H9 (cell line): ENCODE measurements at regions not wholly inside any gene's neighbourhood (a gene's known extent, or its start where the extent isn't known, plus 50 kb on each side); places are given as distances from the start of the nearest gene placed in this dataset.

Experiments used
- DNase-seq: peaks from one replicate; pipeline ENCODE4 v3.0.0-alpha.2; 2017
- H2AFZ ChIP-seq: one replicate; pipeline ENCODE4 v1.6.1; 2013; ENCODE audit warnings: mild to moderate bottlenecking, low read length, control low read depth, moderate library complexity
- H2AK5ac ChIP-seq: 2 replicates; pipeline ENCODE4 v1.6.1; 2013; ENCODE audit warnings: low read length, control low read depth, mixed read lengths; ENCODE audit not compliant: insufficient read length
- H2BK120ac ChIP-seq: one replicate; pipeline ENCODE4 v1.6.1; 2013; ENCODE audit warnings: low read depth, mild to moderate bottlenecking, low read length, control low read depth, inconsistent platforms; ENCODE audit not compliant: poor library complexity, severe bottlenecking
- H2BK12ac ChIP-seq: 2 replicates; pipeline ENCODE4 v1.6.1; 2013; ENCODE audit warnings: low read length, control low read depth, mixed read lengths, low read depth; ENCODE audit not compliant: insufficient read length
- H2BK15ac ChIP-seq: 2 replicates; pipeline ENCODE4 v1.6.1; 2013; ENCODE audit warnings: low read depth, low read length, control low read depth
- H2BK20ac ChIP-seq: one replicate; pipeline ENCODE4 v1.6.1; 2013; ENCODE audit warnings: low read depth, mild to moderate bottlenecking, low read length, control low read depth, inconsistent platforms; ENCODE audit not compliant: poor library complexity, severe bottlenecking
- H2BK5ac ChIP-seq: 2 replicates; pipeline ENCODE4 v1.6.1; 2013; ENCODE audit warnings: low read length, control low read depth, mixed read lengths; ENCODE audit not compliant: insufficient read length
- H3K14ac ChIP-seq: 2 replicates; pipeline ENCODE4 v1.6.1; 2013; ENCODE audit warnings: low read length, control low read depth; ENCODE audit not compliant: insufficient read depth
- H3K18ac ChIP-seq: 2 replicates; pipeline ENCODE4 v1.6.1; 2013; ENCODE audit warnings: low read depth, mild to moderate bottlenecking, mixed read lengths, low read length, control low read depth; ENCODE audit not compliant: insufficient read length
- H3K23ac ChIP-seq: 2 replicates; pipeline ENCODE4 v1.6.1; 2013; ENCODE audit warnings: low read length, control low read depth, mixed read lengths, low read depth; ENCODE audit not compliant: insufficient read length
- H3K23me2 ChIP-seq: 2 replicates; pipeline ENCODE4 v1.6.1; 2013; ENCODE audit warnings: low read depth, mild to moderate bottlenecking, mixed read lengths, low read length, control low read depth; ENCODE audit not compliant: insufficient read length, poor library complexity, severe bottlenecking
- H3K27ac ChIP-seq: 2 replicates; pipeline ENCODE4 v1.5.1; 2013; ENCODE audit warnings: low read length, control low read depth, mixed read lengths, low read depth; ENCODE audit not compliant: insufficient read length
- H3K27me3 ChIP-seq: 2 replicates; pipeline ENCODE4 v1.6.1; 2013; ENCODE audit warnings: low read length, control low read depth, inconsistent platforms; ENCODE audit not compliant: insufficient read depth
- H3K4ac ChIP-seq: 2 replicates; pipeline ENCODE4 v1.6.1; 2013; ENCODE audit warnings: low read depth, mild to moderate bottlenecking, control low read depth, inconsistent platforms, low read length, moderate library complexity
- H3K4me1 ChIP-seq: 2 replicates; pipeline ENCODE4 v1.6.1; 2013; ENCODE audit warnings: low read length, control low read depth, inconsistent platforms; ENCODE audit not compliant: insufficient read depth
- H3K4me2 ChIP-seq: 2 replicates; pipeline ENCODE4 v1.6.1; 2013; ENCODE audit warnings: low read length, control low read depth, mixed read lengths; ENCODE audit not compliant: insufficient read length, insufficient read depth
- H3K56ac ChIP-seq: 2 replicates; pipeline ENCODE4 v1.6.1; 2013; ENCODE audit warnings: low read depth, mild to moderate bottlenecking, mixed read lengths, low read length, control low read depth; ENCODE audit not compliant: insufficient read length
- H3K79me1 ChIP-seq: 2 replicates; pipeline ENCODE4 v1.6.1; 2013; ENCODE audit warnings: low read depth, mild to moderate bottlenecking, moderate library complexity, low read length, control low read depth, inconsistent platforms; ENCODE audit not compliant: insufficient read depth, poor library complexity, severe bottlenecking
- H3K79me2 ChIP-seq: 2 replicates; pipeline ENCODE4 v1.6.1; 2013; ENCODE audit warnings: low read length, control low read depth, inconsistent platforms; ENCODE audit not compliant: insufficient read depth
- H3K9ac ChIP-seq: 2 replicates; pipeline ENCODE4 v1.6.1; 2013; ENCODE audit warnings: low read length, control low read depth, mixed read lengths; ENCODE audit not compliant: insufficient read length; ENCODE audit errors: extremely low read depth
- H3K9me3 ChIP-seq: one replicate; pipeline ENCODE4 v1.6.1; 2013; ENCODE audit warnings: low read depth, low read length, inconsistent platforms; ENCODE audit not compliant: control insufficient read depth
- H3T11ph ChIP-seq: one replicate; pipeline ENCODE4 v1.6.1; 2013; ENCODE audit warnings: mild to moderate bottlenecking, low read length, control low read depth, inconsistent platforms
- H4K20me1 ChIP-seq: one replicate; pipeline ENCODE4 v1.6.1; 2013; ENCODE audit not compliant: control insufficient read depth, insufficient read length, insufficient read depth
- H4K5ac ChIP-seq: 2 replicates; pipeline ENCODE4 v1.6.1; 2013; ENCODE audit warnings: low read depth, mild to moderate bottlenecking, mixed read lengths, low read length, control low read depth; ENCODE audit not compliant: insufficient read length
- H4K8ac ChIP-seq: replicated peaks from 2 replicates; pipeline ENCODE4 v1.6.1; 2013; ENCODE audit warnings: low read length, control low read depth, mixed read lengths, low read depth; ENCODE audit not compliant: insufficient read length
- H4K91ac ChIP-seq: 2 replicates; pipeline ENCODE4 v1.6.1; 2013; ENCODE audit warnings: low read depth, mild to moderate bottlenecking, moderate library complexity, mixed read lengths, low read length, control low read depth; ENCODE audit not compliant: insufficient read length
- H3K27ac Mint-ChIP-seq, 3 experiments: 2 replicates in 2 of 3; 3 replicates in 1 of 3; pipeline ENCODE4 v1.8.0; 2020 to 2021; ENCODE audit warnings: mixed read lengths in 3 of 3, mild to moderate bottlenecking in 1 of 3, moderate library complexity in 1 of 3
- H3K27me3 Mint-ChIP-seq: 2 replicates; pipeline ENCODE4 v1.8.0; 2021; ENCODE audit warnings: low read depth, mild to moderate bottlenecking, moderate library complexity, mixed read lengths
- H3K36me3 Mint-ChIP-seq, 3 experiments: 2 replicates in 2 of 3; 3 replicates in 1 of 3; pipeline ENCODE4 v1.8.0; 2020 to 2021; ENCODE audit warnings: low read depth in 3 of 3, mixed read lengths in 3 of 3; ENCODE audit not compliant: insufficient read depth in 1 of 3
- H3K4me1 Mint-ChIP-seq, 2 experiments: 2 replicates each; pipeline ENCODE4 v1.8.0; 2020; ENCODE audit warnings: mixed read lengths in 2 of 2
- H3K4me3 Mint-ChIP-seq, 2 experiments: 2 replicates in 1 of 2; 3 replicates in 1 of 2; pipeline ENCODE4 v1.8.0; 2020 to 2021; ENCODE audit warnings: mild to moderate bottlenecking in 2 of 2, mixed read lengths in 2 of 2, moderate library complexity in 1 of 2
- H3K9me3 Mint-ChIP-seq, 2 experiments: 2 replicates in 1 of 2; 3 replicates in 1 of 2; pipeline ENCODE4 v1.8.0; 2020; ENCODE audit warnings: mild to moderate bottlenecking in 2 of 2, mixed read lengths in 2 of 2, moderate library complexity in 1 of 2
- WGBS: extraction: QIAGEN DNeasy Blood & Tissue Kit; methylation state at CpG from one replicate; pipeline ENCODE4 v1.1.7; 2013; ENCODE audit warnings: missing lambda C conversion rate, low lambda C conversion rate, mixed read lengths; ENCODE audit not compliant: insufficient read length; ENCODE audit errors: extremely low coverage; 5-methylcytosine and 5-hydroxymethylcytosine counted together
- TF ChIP-seq, protein P1 (sequence below): fragments of 200-600 bp; sonication (generic); conservative IDR thresholded peaks from 3 replicates; pipeline ENCODE4 v1.8.0; 2021; ENCODE audit warnings: antibody characterized with exemption, mild to moderate bottlenecking

DNA sequence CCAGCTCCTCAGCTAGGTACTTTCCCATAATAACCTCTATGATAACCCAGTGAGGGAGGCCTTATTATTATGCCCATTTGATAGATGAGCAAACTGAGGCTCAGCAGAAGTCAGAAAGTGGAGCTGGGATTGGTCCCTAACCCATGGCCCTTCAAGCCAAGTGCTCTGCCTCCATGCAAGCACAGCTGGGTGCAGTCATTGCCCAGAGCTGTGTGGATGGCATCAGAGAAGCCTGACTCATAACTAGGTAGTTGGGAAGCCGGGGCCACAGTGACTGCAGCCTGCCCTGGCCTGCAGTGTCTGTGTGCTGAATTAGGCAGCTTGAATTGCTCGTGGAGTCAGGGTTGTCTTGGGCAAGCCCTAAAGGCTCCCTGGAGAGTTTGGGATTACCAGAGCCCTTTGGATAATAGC lies 89.9 kb upstream of the SLC2A1 start:
- Histone ChIP-seq H2AK5ac (no peak overlapping the region), H2BK120ac (no peak overlapping the region), H2BK5ac (no peak overlapping the region), H2BK12ac (no peak overlapping the region), H3K27me3 (no peaks in the 10 kb centered on the region), H2BK20ac (no peak overlapping the region), H3K56ac (no peak overlapping the region), H3K27ac (no peak overlapping the region), H3K23me2 (no peaks in the 10 kb centered on the region), H3K14ac (no peak overlapping the region), H3T11ph (no peak overlapping the region), H4K91ac (no peak overlapping the region), H4K8ac (no peak overlapping the region), H3K9ac (no peak overlapping the region), H3K4me2 (no peak overlapping the region), H4K5ac (no peak overlapping the region), H3K79me1 (no peaks in the 10 kb centered on the region), H4K20me1 (no peaks in the 10 kb centered on the region), H3K23ac (no peak overlapping the region), H3K79me2 (no peaks in the 10 kb centered on the region), H3K4me1 (no peaks in the 10 kb centered on the region), H2BK15ac (no peak overlapping the region), H3K4ac (no peak overlapping the region), H2AFZ (no peak overlapping the region), H3K18ac (no peak overlapping the region), H3K9me3 (no peaks in the 10 kb centered on the region)
- Mint-ChIP-seq H3K27ac (no peak overlapping the region), H3K27me3 (peaks cover 5% of the 10 kb centered on the region), H3K36me3 (no peaks in the 10 kb centered on the region), H3K4me3 (no peak overlapping the region), H3K4me1 (peaks cover 12 to 13% of the 10 kb centered on the region in 2 experiments; a peak in 2 of 4 replicates), H3K9me3 (no peaks in the 10 kb centered on the region; a peak in 2 of 5 replicates)
- DNase-seq, result no peak
- TF ChIP-seq, protein P1, sequence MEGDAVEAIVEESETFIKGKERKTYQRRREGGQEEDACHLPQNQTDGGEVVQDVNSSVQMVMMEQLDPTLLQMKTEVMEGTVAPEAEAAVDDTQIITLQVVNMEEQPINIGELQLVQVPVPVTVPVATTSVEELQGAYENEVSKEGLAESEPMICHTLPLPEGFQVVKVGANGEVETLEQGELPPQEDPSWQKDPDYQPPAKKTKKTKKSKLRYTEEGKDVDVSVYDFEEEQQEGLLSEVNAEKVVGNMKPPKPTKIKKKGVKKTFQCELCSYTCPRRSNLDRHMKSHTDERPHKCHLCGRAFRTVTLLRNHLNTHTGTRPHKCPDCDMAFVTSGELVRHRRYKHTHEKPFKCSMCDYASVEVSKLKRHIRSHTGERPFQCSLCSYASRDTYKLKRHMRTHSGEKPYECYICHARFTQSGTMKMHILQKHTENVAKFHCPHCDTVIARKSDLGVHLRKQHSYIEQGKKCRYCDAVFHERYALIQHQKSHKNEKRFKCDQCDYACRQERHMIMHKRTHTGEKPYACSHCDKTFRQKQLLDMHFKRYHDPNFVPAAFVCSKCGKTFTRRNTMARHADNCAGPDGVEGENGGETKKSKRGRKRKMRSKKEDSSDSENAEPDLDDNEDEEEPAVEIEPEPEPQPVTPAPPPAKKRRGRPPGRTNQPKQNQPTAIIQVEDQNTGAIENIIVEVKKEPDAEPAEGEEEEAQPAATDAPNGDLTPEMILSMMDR, result no peak
- WGBS, result no CpG with 5 or more reads among the region's 2 CpGs
